ENCODE measurements at regions not wholly inside any gene's neighbourhood (a gene's known extent, or its start where the extent isn't known, plus 50 kb on each side); places are given as distances from the start of the nearest gene placed in this dataset.

GRCh38 chr7:34406848-34407530 lies 251.0 kb upstream of the NPSR1 start:
- H3K9ac ChIP-seq (ENCODE audit: low read depth, low read length) = no peak overlapping the region
- H3K4me1 ChIP-seq (ENCODE audit: control insufficient read depth, insufficient read depth, low read length) = no peaks in the 10 kb centered on the region
- H3K27me3 ChIP-seq (ENCODE audit: control insufficient read depth, insufficient read depth, low read length) = no peaks in the 10 kb centered on the region
- ChIA-PET CTCF (no interaction called here), POLR2A (ENCODE audit: unreplicated experiment) (no interaction called here)
- H3K23ac ChIP-seq (ENCODE audit: low read depth, low read length) = no peak overlapping the region
- no peak overlapping the region for H3K27ac ChIP-seq (ENCODE audit: insufficient read depth, low read length)
- no CpG with 5 or more reads among the region's 5 CpGs for WGBS, 2 experiments (ENCODE audit: extremely low coverage in 2 of 2, insufficient read length in 1 of 2)
- no peak for DNase-seq
- H4K20me1 ChIP-seq (ENCODE audit: insufficient read depth, low read length) = no peaks in the 10 kb centered on the region
- H3K18ac ChIP-seq (ENCODE audit: low read depth, low read length) = no peak overlapping the region
- TF ChIP-seq, protein P1, sequence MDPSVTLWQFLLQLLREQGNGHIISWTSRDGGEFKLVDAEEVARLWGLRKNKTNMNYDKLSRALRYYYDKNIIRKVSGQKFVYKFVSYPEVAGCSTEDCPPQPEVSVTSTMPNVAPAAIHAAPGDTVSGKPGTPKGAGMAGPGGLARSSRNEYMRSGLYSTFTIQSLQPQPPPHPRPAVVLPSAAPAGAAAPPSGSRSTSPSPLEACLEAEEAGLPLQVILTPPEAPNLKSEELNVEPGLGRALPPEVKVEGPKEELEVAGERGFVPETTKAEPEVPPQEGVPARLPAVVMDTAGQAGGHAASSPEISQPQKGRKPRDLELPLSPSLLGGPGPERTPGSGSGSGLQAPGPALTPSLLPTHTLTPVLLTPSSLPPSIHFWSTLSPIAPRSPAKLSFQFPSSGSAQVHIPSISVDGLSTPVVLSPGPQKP (IDR thresholded peaks at IDR 0.05; ENCODE audit: borderline replicate concordance, low read depth, low read length) = no peak
- TF ChIP-seq POLR2A (IDR thresholded peaks at IDR 0.05; ENCODE audit: low read depth, low read length) (no peak), FOS (IDR thresholded peaks at IDR 0.05; ENCODE audit: low read depth, low read length) (no peak), NFE2L2 (IDR thresholded peaks at IDR 0.05; ENCODE audit: low read depth, low read length) (no peak), RAD21 (IDR thresholded peaks at IDR 0.05; ENCODE audit: low read length) (no peak), CEBPB (IDR thresholded peaks at IDR 0.05; ENCODE audit: low read depth, low read length) (no peak), USF2 (IDR thresholded peaks at IDR 0.05; ENCODE audit: low read depth, low read length) (no peak)
- no peak overlapping the region for H4K8ac ChIP-seq (ENCODE audit: low read depth in 2 of 2, low read length in 2 of 2)
- no peak overlapping the region for H3K4ac ChIP-seq (ENCODE audit: low read depth, low read length)
- H3K36me3 ChIP-seq (ENCODE audit: control insufficient read depth, insufficient read depth, low read length) = no peaks in the 10 kb centered on the region
- H3K9me3 ChIP-seq (ENCODE audit: control insufficient read depth, insufficient read depth, low read length) = no peaks in the 10 kb centered on the region
- dilution Hi-C loops (cut with HindIII; ENCODE audit: low sequenced_read_pairs, unreplicated experiment) (no loop called here), intact Hi-C loops (cut with micrococcal nuclease) (no loop called here), in situ Hi-C loops (cut with MboI; ENCODE audit: low sequenced_read_pairs) (no loop called here)
- H3K79me1 ChIP-seq (ENCODE audit: low read depth in 1 of 2, low read length in 2 of 2) = no peaks in the 10 kb centered on the region
- H2BK15ac ChIP-seq (ENCODE audit: low read depth, low read length) = no peak overlapping the region
- no peak overlapping the region for H3K4me3 ChIP-seq (ENCODE audit: insufficient read depth, low read depth, low read length)
- H4K91ac ChIP-seq (ENCODE audit: insufficient read depth, low read depth, low read length) = no peak overlapping the region
- H2AK5ac ChIP-seq (ENCODE audit: low read depth, low read length) = no peak overlapping the region
- H2AK9ac ChIP-seq (replicated peaks; ENCODE audit: low read depth, low read length, poor library complexity) = no peak overlapping the region
- no peak overlapping the region for H2BK120ac ChIP-seq (ENCODE audit: low read depth, low read length)
- no peak overlapping the region for H3K4me2 ChIP-seq (ENCODE audit: low read depth, low read length)
- no peak overlapping the region for H4K5ac ChIP-seq (ENCODE audit: low read depth, low read length)
- ATAC-seq (ENCODE audit: low read depth) = no peak
- no peak overlapping the region for H3K14ac ChIP-seq (replicated peaks; ENCODE audit: low read depth, low read length)
- no peaks in the 10 kb centered on the region for H3K9me1 ChIP-seq (ENCODE audit: insufficient read depth, low read length)
- no peak overlapping the region for H2BK20ac ChIP-seq (ENCODE audit: low read depth, low read length)
- H2AFZ ChIP-seq (replicated peaks; ENCODE audit: low read length, poor library complexity) = no peak overlapping the region
- H2BK5ac ChIP-seq (ENCODE audit: low read depth, low read length, poor library complexity, severe bottlenecking) = no peak overlapping the region
- no peak overlapping the region for H3K56ac ChIP-seq (ENCODE audit: extremely low read depth, insufficient read depth, low read length)
- BruUV-seq (replicated peaks) = no TSS peak

Data from IMR-90 (cell line).